Activated gamma-delta T cell treated with anti-CD3 and anti-CD28 coated beads, Interleukin-2, amount 50 U/mL, for 16 hours (primary cell): ENCODE measurements at regions not wholly inside any gene's neighbourhood (a gene's known extent, or its start where the extent isn't known, plus 50 kb on each side); places are given as distances from the start of the nearest gene placed in this dataset.

Experiments
- DNase-seq: peaks from one replicate; pipeline ENCODE4 v3.0.0-alpha.2; 2020; ENCODE audit warnings: low read depth

GRCh38 chr13:76711550-76712182, 174.5 kb downstream of the KCTD12 start:
- DNase-seq = no peak

DNA sequence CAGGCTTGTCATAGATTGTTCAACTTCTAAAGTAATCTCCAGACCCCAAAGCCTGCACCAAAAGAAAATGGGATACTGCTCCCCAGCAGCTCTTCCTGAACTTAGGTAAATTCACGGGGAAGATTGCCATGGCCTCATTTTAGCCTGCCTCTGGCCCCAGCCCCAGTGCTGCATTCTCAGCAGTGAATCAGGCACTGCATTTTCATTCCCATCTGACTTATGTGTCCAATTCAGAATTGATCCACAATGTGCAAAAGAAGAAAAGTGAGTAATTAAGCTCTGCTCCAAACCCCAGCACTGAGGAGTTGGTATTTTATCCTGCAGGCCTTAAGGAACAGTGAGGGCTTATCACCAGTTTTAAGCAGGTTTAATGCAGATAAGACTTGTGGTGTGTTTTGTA, 176.4 kb downstream of the KCTD12 start:
- DNase-seq = no peak

DNA sequence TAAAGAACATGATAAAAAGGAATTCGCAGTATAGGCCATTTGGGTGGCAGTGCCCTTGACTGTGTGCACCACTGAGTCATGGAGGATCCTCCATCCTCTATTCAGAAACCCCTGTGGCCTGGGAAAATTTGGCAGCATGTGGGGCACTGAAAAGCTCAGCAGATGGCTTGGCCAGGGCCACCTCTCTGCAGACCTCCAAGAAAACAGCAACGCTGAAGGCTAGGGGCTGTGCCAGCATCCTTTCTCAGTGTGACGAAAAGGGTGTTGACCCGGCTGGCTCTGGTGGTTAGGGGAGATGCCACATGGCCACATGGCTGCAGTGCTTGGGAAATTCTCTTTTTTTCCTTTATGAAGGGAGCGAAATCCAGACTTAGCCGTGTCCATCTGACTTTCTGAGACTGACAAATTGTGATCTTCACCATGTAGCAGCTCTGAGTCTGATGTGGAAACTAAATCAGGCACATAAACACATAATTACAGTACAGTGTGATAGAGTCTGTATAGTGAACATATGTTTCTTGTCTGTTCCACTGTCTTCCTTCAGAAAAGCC, 178.0 kb downstream of the KCTD12 start:
- DNase-seq = no peak

GRCh38 chr13:76707360-76707759, 178.8 kb downstream of the KCTD12 start:
- no peak for DNase-seq

DNA sequence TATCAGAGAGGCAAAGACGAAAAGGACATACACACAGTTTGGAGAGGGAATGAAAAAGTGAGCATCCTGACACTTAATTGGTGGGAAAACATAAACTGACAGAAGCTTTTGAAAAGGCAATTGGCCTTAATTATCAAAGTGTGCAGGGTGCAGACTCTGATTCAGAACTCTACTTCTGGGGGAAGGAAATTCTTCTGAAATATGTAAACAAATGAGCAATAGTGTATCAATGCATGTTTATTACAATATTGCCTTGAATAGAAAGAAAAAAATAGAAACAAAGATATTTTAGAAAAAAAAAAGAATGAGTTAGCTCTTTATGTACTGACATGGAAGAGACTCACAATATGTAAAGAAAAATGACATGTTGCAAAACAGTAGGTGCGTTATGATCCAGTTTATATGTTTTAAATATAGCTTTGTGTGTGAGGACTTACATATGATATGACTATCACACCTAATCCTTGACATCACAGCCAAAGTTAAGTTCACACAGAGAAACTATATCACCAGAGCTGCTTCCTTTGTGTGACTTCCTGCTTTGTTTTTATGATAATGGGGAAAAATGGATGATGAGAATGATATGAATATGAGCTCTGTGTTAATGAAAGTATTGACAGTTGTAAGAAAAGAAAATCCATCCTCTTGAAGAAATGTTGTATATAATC, 182.4 kb downstream of the KCTD12 start:
- no peak for DNase-seq

GRCh38 chr13:76703216-76703615, 183.0 kb downstream of the KCTD12 start:
- no peak for DNase-seq

- DNase-seq = no peak
Observed at GRCh38 chr13:76697288-76697687, 188.9 kb downstream of the KCTD12 start.

DNA sequence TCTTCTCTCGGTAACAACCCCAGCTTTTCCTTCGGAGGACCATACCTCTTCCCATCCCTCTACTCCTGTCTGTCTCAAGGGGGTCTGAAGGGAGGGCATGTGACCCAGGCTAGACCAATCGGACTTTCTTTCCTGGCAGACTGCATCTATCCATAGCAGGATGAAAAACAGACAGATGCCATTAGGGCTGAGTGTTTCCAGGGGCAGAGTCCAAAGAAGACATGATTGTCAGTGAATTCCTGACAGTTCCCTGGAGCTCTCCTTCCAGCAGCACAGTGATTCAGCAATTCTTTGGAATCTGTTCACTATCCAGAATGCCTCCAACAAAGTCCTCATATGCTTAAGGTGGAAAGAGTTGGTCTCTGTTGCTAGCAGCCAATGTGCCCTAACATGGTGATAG, 189.8 kb downstream of the KCTD12 start:
- no peak for DNase-seq

DNA sequence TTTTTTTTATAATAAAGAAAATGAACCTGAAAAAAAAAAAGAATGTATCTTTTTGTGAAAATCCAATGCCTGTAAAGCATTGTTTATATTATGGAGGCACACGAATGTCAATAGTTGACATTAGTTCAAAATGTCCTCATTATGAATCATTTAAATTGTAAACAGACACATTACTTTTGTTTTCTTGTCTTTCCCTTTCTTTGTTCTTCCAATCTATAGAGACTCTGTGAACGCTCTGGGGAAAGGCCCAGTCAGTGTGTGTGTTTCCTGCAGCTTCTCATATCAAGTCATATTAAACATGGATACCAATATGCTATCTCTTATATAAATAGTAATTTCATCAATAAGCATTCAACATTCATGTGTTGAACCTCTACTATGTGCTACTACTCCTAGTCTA, 193.1 kb downstream of the KCTD12 start:
- no peak for DNase-seq

- no peak for DNase-seq
Observed at GRCh38 chr13:76692346-76692745, 193.9 kb downstream of the KCTD12 start.

DNA sequence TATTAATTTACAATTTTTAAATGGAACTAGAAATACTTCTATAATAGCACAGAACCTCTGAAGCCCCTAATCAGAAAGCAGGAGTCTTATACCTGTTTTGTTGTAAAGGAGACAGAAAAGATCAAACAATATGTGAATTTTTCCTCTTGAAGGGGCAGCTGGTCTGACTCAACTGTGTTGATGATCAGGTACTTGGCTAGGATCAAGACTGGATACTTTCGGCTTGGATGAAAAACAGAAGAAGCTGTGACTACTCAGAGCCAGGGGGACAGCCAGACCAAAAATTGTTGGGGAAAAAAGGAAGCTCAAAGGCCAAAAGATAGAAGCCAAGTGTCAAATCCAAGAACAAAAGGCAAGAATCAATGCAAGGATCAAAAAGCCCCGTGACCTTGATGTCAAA, 195.6 kb downstream of the KCTD12 start:
- no peak for DNase-seq

- DNase-seq = no peak
Observed at GRCh38 chr13:76687467-76687866, 198.7 kb downstream of the KCTD12 start.

- no peak for DNase-seq
Observed at GRCh38 chr13:76685938-76686337, 200.3 kb downstream of the KCTD12 start.

DNA sequence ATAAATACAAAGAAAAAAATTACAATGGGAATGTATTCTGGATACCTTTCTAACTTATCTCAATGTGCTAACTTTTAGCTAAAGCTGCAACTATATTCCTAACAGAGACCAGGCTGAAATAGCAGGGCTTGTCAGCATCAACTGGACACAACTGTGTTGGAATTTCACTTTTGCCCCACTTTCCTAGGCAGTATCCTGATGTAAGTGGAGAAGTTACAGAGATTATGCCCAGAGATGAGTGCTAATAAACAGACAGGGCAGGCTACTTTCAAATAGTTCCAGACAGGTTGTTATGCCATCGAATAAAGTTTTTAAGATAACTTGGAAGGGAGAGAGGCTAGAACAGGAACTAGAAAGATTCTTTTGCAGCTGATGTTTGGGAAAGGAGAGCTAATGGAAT, 201.9 kb downstream of the KCTD12 start:
- no peak for DNase-seq

- DNase-seq = no peak
Observed at GRCh38 chr13:76683854-76684253, 202.4 kb downstream of the KCTD12 start.

DNA sequence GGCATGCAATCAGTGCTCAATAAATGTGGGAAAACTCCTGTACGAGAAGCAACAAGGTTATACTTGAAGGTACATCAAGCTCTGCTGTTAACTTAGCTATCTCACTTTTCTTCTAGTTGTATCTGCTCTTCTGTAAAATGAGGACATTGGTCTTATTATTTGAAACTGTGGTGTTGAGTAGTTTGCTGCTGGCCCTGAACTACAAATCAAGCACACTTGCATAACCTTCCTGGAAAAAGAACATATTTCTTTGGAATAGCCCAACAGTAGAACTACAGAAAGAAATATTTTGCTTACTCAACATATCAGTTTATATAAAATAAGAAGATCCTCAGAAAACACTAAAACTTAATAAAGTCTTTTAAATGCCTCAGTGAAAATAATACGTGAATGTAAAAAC, 203.0 kb downstream of the KCTD12 start:
- no peak for DNase-seq

DNA sequence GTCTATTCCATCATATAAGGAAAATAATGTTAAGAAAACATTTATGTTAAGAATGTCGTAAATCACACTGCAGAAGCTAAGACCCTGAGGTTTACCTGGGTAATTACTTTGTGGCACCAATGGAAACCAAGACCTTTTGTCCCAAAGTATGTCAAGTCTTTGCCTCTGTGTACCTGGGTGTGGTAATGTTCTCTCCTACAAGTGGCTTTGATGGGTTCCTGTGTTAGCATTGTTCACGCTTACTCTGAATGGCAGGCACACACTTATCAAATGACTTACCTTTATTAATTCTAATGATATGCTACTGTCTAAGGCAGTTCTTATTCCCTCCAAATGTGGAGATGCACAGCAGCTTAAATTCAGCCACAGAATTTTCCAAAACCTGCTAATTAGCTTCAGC, 206.1 kb downstream of the KCTD12 start:
- no peak for DNase-seq

- DNase-seq = no peak
Observed at GRCh38 chr13:76677043-76677442, 209.2 kb downstream of the KCTD12 start.

DNA sequence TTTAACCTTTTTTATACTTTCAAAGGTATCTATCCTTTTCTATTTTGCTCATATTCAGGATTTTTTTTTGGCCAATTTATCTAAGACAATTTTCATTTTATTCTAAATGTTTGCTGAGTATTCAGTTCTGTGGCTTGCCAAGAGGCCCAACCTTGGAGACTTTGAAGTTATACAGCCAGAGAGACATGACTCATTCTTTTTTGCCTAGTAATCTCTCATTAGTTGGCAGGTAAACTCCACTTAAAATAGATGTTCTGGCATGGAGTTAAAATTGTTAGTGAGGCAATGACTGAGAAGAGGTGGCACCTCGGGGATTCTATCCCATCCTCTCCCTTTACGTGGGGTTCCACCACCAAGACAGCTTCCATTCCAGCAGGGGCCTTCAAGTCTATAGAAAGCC, 213.8 kb downstream of the KCTD12 start:
- no peak for DNase-seq

DNA sequence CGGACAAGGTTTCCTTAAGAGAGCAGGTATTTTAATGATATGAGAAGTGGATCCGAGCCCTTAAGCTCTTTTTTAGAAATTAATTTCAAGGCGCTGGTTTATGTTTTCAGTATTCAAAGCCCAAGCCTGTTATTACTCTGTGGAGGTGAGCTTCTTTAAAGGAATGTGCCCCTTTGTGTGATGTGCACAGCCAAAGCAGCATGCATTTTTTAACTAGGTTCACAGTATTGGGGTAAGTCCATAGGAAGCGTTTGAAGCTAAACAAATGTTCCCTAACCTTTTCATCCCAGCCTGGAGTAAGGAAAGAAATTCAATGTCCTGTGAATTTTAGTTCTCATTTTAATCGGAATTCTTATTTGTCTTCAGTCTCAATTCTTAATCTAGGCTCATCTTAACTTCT, 217.5 kb downstream of the KCTD12 start:
- no peak for DNase-seq

DNA sequence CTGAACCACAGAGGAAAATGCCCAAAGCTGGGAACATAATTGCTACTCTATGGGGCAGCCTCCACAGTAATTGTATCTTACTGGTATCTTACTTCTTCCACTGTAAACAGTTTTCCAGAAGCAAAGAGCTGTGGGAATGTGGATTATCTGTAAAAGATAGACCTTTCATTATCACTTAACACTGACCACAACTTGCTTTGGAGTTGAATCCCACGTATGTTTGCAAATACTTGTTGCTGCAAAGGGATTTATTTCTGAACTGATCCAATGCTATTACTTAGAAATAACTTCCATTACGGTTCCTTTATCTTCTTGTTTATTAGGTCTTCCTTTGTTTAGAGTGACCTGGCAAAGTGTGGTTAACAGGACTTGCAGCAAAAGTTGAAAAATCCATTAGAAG, 218.1 kb downstream of the KCTD12 start:
- no peak for DNase-seq

DNA sequence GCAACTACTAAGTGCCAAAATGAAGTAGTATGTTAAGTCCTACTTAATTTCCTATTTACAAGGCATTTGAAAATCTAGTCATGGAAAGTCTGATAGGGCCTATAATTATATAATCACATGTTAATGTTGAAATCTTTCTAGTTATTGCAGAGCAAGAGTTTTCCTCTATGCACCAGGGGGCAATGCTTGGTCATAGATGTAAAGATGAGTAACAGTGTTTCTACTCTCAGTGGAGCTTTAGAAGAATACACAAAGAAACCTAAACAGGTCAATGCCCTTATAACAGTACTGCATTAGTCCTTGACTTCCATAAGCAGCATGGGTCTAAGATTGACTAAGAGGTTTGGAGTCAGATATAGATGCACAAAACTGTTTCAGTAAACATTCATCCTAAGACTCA, 218.7 kb downstream of the KCTD12 start:
- no peak for DNase-seq

DNA sequence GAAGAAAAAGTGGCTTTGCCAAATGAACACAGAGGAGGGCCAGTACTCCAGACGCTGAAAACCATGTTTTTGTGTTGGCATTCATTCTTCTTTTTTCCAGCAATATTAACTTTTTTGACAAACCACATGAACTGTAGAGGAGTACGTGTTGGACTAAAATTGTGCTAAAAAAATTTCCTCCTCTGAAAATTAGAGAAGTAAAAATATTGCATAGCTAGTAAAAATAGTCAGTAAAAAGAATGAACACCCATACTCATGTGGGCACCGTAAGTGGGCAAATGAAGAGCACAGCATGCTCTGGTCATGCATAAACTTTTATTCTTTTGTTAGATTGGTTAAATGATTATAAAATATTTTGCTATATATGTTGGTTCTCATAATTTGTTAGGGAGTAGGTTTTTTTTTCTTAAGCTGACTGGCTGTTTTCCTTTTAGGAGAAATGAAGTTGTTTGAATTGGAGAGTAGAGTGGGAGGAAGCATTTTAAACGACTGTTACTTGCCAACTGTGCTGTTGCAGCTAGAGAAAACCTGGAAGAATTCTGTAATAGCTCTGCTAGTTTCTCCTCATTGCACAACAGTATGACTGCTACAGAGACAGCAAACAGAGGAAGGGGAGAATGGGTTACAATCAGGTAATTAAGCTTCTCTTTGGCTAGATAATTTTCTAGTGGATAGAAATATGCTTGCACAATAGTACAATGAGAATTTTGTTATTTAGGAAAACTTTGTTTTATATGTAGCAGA, 222.4 kb downstream of the KCTD12 start:
- no peak for DNase-seq
